HFF-Myc (cell line): ENCODE measurements at regions not wholly inside any gene's neighbourhood (a gene's known extent, or its start where the extent isn't known, plus 50 kb on each side); places are given as distances from the start of the nearest gene placed in this dataset.

ENCODE experiments used
- DNase-seq: peaks from one replicate; pipeline ENCODE4 v3.0.0-alpha.2; 2011; ENCODE audit warnings: low read depth; ENCODE audit errors: extremely low read depth
- H3K4me3 ChIP-seq: replicated peaks from 2 replicates; pipeline ENCODE4 v1.5.1; 2011; ENCODE audit warnings: low read depth, mild to moderate bottlenecking, control low read depth, low read length
- CTCF ChIP-seq: IDR thresholded peaks from 2 replicates; pipeline ENCODE4 v1.5.1; 2012; ENCODE audit warnings: mild to moderate bottlenecking, low read depth, low read length, control low read depth; ENCODE audit errors: missing control alignments

- H3K4me3 ChIP-seq = no peak overlapping the region
- no peak for TF ChIP-seq CTCF
- no peak for DNase-seq
Measured at GRCh38 chr4:25549413-25549812, 106.2 kb upstream of the SLC34A2 start.

- TF ChIP-seq CTCF = no peak
- no peak overlapping the region for H3K4me3 ChIP-seq
- no peak for DNase-seq
Measured at GRCh38 chr4:25550376-25551030, 105.1 kb upstream of the SLC34A2 start.

GRCh38 chr4:25551605-25552004 lies 104.0 kb upstream of the SLC34A2 start:
- no peak for TF ChIP-seq CTCF
- H3K4me3 ChIP-seq = no peak overlapping the region
- no peak for DNase-seq

GRCh38 chr4:25552580-25553271 lies 102.9 kb upstream of the SLC34A2 start:
- TF ChIP-seq CTCF = no peak
- no peak overlapping the region for H3K4me3 ChIP-seq
- DNase-seq = no peak

GRCh38 chr4:25559508-25559907 lies 96.1 kb upstream of the SLC34A2 start:
- no peak overlapping the region for H3K4me3 ChIP-seq
- DNase-seq = no peak

GRCh38 chr4:25560605-25561004 lies 95.0 kb upstream of the SLC34A2 start:
- DNase-seq = no peak
- no peak for TF ChIP-seq CTCF
- H3K4me3 ChIP-seq = no peak overlapping the region

More at GRCh38 chr4:25559508-25559907, 96.1 kb upstream of the SLC34A2 start:
- no peak for TF ChIP-seq CTCF
